ENCODE measurements at regions not wholly inside any gene's neighbourhood (a gene's known extent, or its start where the extent isn't known, plus 50 kb on each side); places are given as distances from the start of the nearest gene placed in this dataset.

DNA sequence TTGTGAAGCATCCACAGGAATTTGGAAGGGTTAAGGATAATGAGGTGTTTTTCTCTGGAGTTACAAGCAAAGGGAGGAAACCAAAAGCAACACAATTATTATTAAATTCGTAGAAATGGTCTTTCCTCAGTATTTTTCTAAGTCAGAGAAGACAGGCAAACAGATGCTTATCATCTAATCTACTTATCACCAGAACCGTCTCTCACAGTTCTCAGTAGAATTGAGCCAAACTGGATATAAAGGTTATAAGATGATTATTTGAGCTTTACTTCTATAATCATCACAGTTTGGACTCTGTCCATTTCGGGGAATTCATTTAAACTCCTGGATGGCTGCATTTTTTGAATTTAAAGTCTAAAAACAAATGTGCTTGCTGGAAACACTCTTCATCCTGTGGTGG, 245.0 kb downstream of the KCNJ2 start:
- H3K4me3 ChIP-seq (ENCODE audit: low read length, poor library complexity, severe bottlenecking), result no peak overlapping the region
- no peak overlapping the region for H3K9ac ChIP-seq (ENCODE audit: low read depth, low read length, poor library complexity, severe bottlenecking)
- no peaks in the 10 kb centered on the region for H3K36me3 ChIP-seq (ENCODE audit: insufficient read depth, low read length)
- H3K9me3 ChIP-seq (ENCODE audit: insufficient read depth, low read depth, low read length), result no peaks in the 10 kb centered on the region
- TF ChIP-seq CTCF (conservative IDR thresholded peaks at IDR 0.05; ENCODE audit: low read length), result no peak
- TF ChIP-seq EZH2phosphoT487 (IDR thresholded peaks at IDR 0.05; ENCODE audit: borderline replicate concordance), result no peak
- no peaks in the 10 kb centered on the region for H3F3A ChIP-seq (ENCODE audit: low read depth)
- H4K20me1 ChIP-seq (ENCODE audit: insufficient read depth, low read length, poor library complexity, severe bottlenecking), result no peaks in the 10 kb centered on the region
- H3K27me3 ChIP-seq (ENCODE audit: insufficient read depth, low read length, poor library complexity, severe bottlenecking), result no peaks in the 10 kb centered on the region
- H3K9me2 ChIP-seq (replicated peaks; ENCODE audit: low read depth, low read length), result no peaks in the 10 kb centered on the region
- H2AFZ ChIP-seq (ENCODE audit: low read length), result no peak overlapping the region
- H3K79me2 ChIP-seq (ENCODE audit: insufficient read depth, low read length), result no peaks in the 10 kb centered on the region
- no peak overlapping the region for H3K4me2 ChIP-seq (ENCODE audit: low read depth, low read length, poor library complexity, severe bottlenecking)
- no peaks in the 10 kb centered on the region for H3K4me1 ChIP-seq (ENCODE audit: insufficient read depth, low read length, poor library complexity, severe bottlenecking)

GRCh38 chr17:70420861-70421445, 251.6 kb downstream of the KCNJ2 start:
- Histone ChIP-seq H3K27me3 (ENCODE audit: insufficient read depth, low read length, poor library complexity, severe bottlenecking) (no peaks in the 10 kb centered on the region), H3K9me2 (replicated peaks; ENCODE audit: low read depth, low read length) (no peaks in the 10 kb centered on the region), H4K20me1 (ENCODE audit: insufficient read depth, low read length, poor library complexity, severe bottlenecking) (no peaks in the 10 kb centered on the region), H3K4me2 (ENCODE audit: low read depth, low read length, poor library complexity, severe bottlenecking) (no peak overlapping the region), H3K9ac (ENCODE audit: low read depth, low read length, poor library complexity, severe bottlenecking) (no peak overlapping the region), H3K4me3 (ENCODE audit: low read length, poor library complexity, severe bottlenecking) (no peak overlapping the region), H3K36me3 (ENCODE audit: insufficient read depth, low read length) (no peaks in the 10 kb centered on the region), H3K79me2 (ENCODE audit: insufficient read depth, low read length) (no peaks in the 10 kb centered on the region), H3F3A (ENCODE audit: low read depth) (no peaks in the 10 kb centered on the region), H3K9me3 (ENCODE audit: insufficient read depth, low read depth, low read length) (no peaks in the 10 kb centered on the region), H3K4me1 (ENCODE audit: insufficient read depth, low read length, poor library complexity, severe bottlenecking) (no peaks in the 10 kb centered on the region), H2AFZ (ENCODE audit: low read length) (no peak overlapping the region)
- TF ChIP-seq EZH2phosphoT487 (IDR thresholded peaks at IDR 0.05; ENCODE audit: borderline replicate concordance) (no peak), CTCF (conservative IDR thresholded peaks at IDR 0.05; ENCODE audit: low read length) (no peak)

GRCh38 chr17:70422862-70423261, 253.5 kb downstream of the KCNJ2 start:
- Histone ChIP-seq H4K20me1 (ENCODE audit: insufficient read depth, low read length, poor library complexity, severe bottlenecking) (no peaks in the 10 kb centered on the region), H3K9me2 (replicated peaks; ENCODE audit: low read depth, low read length) (no peaks in the 10 kb centered on the region), H2AFZ (ENCODE audit: low read length) (no peak overlapping the region), H3K4me3 (ENCODE audit: low read length, poor library complexity, severe bottlenecking) (no peak overlapping the region), H3K36me3 (ENCODE audit: insufficient read depth, low read length) (no peaks in the 10 kb centered on the region), H3K27me3 (ENCODE audit: insufficient read depth, low read length, poor library complexity, severe bottlenecking) (no peaks in the 10 kb centered on the region), H3K79me2 (ENCODE audit: insufficient read depth, low read length) (no peaks in the 10 kb centered on the region), H3K4me1 (ENCODE audit: insufficient read depth, low read length, poor library complexity, severe bottlenecking) (no peaks in the 10 kb centered on the region), H3F3A (ENCODE audit: low read depth) (no peaks in the 10 kb centered on the region), H3K9me3 (ENCODE audit: insufficient read depth, low read depth, low read length) (no peaks in the 10 kb centered on the region), H3K9ac (ENCODE audit: low read depth, low read length, poor library complexity, severe bottlenecking) (no peak overlapping the region), H3K4me2 (ENCODE audit: low read depth, low read length, poor library complexity, severe bottlenecking) (no peak overlapping the region)
- TF ChIP-seq EZH2phosphoT487 (IDR thresholded peaks at IDR 0.05; ENCODE audit: borderline replicate concordance) (no peak), CTCF (conservative IDR thresholded peaks at IDR 0.05; ENCODE audit: low read length) (no peak)

All from Loucy (cell line).